H54 (cell line): ENCODE measurements at regions not wholly inside any gene's neighbourhood (a gene's known extent, or its start where the extent isn't known, plus 50 kb on each side); places are given as distances from the start of the nearest gene placed in this dataset.
A peak's percentile ranks its signal among the peaks of the same experiment; 100 is the strongest.

Source experiments
- DNase-seq: peaks from one replicate; pipeline ENCODE4 v3.0.0; 2011; ENCODE audit warnings: low spot score, mixed read lengths; ENCODE audit not compliant: insufficient read length
- FAIRE-seq: peaks from 3 replicates; lab custom pipeline; 2011; peaks lifted over from hg19 to GRCh38; lab: Jason Lieb, UNC
- POLR2A ChIP-seq: IDR thresholded peaks from 2 replicates; pipeline ENCODE4 v1.6.1; 2011; ENCODE audit warnings: low read depth, mild to moderate bottlenecking, low read length

- FAIRE-seq = no peak
- TF ChIP-seq POLR2A = no peak
- no peak for DNase-seq
Observed at GRCh38 chr1:67991546-67991945, 58.9 kb downstream of the DIRAS3 start.

- TF ChIP-seq POLR2A = no peak
- DNase-seq (no peak), FAIRE-seq (no peak)
Observed at GRCh38 chr1:67988066-67988465, 62.4 kb downstream of the DIRAS3 start.

GRCh38 chr1:67987046-67987799, 63.2 kb downstream of the DIRAS3 start:
- no peak for TF ChIP-seq POLR2A
- DNase-seq = peak; percentile 33

GRCh38 chr1:67983867-67984266, 66.6 kb downstream of the DIRAS3 start:
- FAIRE-seq = no peak
- DNase-seq = no peak

More at GRCh38 chr1:67987046-67987799, 63.2 kb downstream of the DIRAS3 start:
- no peak for FAIRE-seq

GRCh38 chr1:67980028-67980427, 70.4 kb downstream of the DIRAS3 start:
- TF ChIP-seq POLR2A = no peak
- DNase-seq (no peak), FAIRE-seq (no peak)

More at GRCh38 chr1:67983867-67984266, 66.6 kb downstream of the DIRAS3 start:
- no peak for TF ChIP-seq POLR2A

GRCh38 chr1:67979532-67979931, 70.9 kb downstream of the DIRAS3 start:
- no peak for DNase-seq
- TF ChIP-seq POLR2A = no peak
- FAIRE-seq = no peak

- peak; percentile 89 for FAIRE-seq
- no peak for TF ChIP-seq POLR2A
- DNase-seq = peak; percentile 12
Observed at GRCh38 chr1:67978890-67979516, 71.4 kb downstream of the DIRAS3 start.

GRCh38 chr1:67977756-67978155, 72.7 kb downstream of the DIRAS3 start:
- TF ChIP-seq POLR2A = no peak
- FAIRE-seq (no peak), DNase-seq (no peak)

GRCh38 chr1:67973051-67973450, 77.4 kb downstream of the DIRAS3 start:
- FAIRE-seq (no peak), DNase-seq (no peak)
- no peak for TF ChIP-seq POLR2A

- DNase-seq (no peak), FAIRE-seq (peak; percentile 99)
Observed at GRCh38 chr1:67970088-67970487, 80.3 kb downstream of the DIRAS3 start.

GRCh38 chr1:67969446-67969845, 81.0 kb downstream of the DIRAS3 start:
- FAIRE-seq (no peak), DNase-seq (no peak)
- TF ChIP-seq POLR2A = no peak

More at GRCh38 chr1:67970088-67970487, 80.3 kb downstream of the DIRAS3 start:
- no peak for TF ChIP-seq POLR2A

- TF ChIP-seq POLR2A = no peak
- no peak for FAIRE-seq
- DNase-seq = no peak
Observed at GRCh38 chr1:67966666-67967009, 83.8 kb downstream of the DIRAS3 start.

- FAIRE-seq (no peak), DNase-seq (no peak)
- TF ChIP-seq POLR2A = no peak
Observed at GRCh38 chr1:67965995-67966665, 84.3 kb downstream of the DIRAS3 start.

GRCh38 chr1:67963263-67963662, 87.2 kb downstream of the DIRAS3 start:
- DNase-seq = no peak
- no peak for TF ChIP-seq POLR2A
- no peak for FAIRE-seq
